Ascending aorta (tissue), 2 donors: ENCODE measurements at regions not wholly inside any gene's neighbourhood (a gene's known extent, or its start where the extent isn't known, plus 50 kb on each side); places are given as distances from the start of the nearest gene placed in this dataset.
"Not testable (repeated sequence)": the region's sequence is repeated elsewhere in the genome, so short reads cannot be mapped to it uniquely, and the experiment has no call there.

ENCODE experiments used
- DNase-seq, 2 donors: peaks; one replicate each; pipeline ENCODE4 v3.0.0-alpha.2; 2019; ENCODE audit warnings: low spot score in 2 of 2
- H3K27ac ChIP-seq, 2 donors: fragments of 200-600 bp; sonication (generic); one replicate each; pipeline ENCODE4 v1.5.1; 2016 to 2017; ENCODE audit warnings: mild to moderate bottlenecking in 1 of 2
- H3K27me3 ChIP-seq: fragments of 200-600 bp; sonication (generic); one replicate; pipeline ENCODE4 v1.5.1; 2017
- H3K36me3 ChIP-seq, 2 donors: fragments of 200-600 bp; sonication (generic); one replicate each; pipeline ENCODE4 v1.5.1; 2016
- H3K4me1 ChIP-seq, 2 donors: fragments of 200-600 bp; sonication (generic); one replicate each; pipeline ENCODE4 v1.5.1; 2016 to 2017; ENCODE audit warnings: mild to moderate bottlenecking in 1 of 2
- H3K4me3 ChIP-seq, 2 donors: fragments of 200-600 bp; sonication (generic); one replicate each; pipeline ENCODE4 v1.5.1; 2016 to 2017; ENCODE audit warnings: mild to moderate bottlenecking in 1 of 2
- H3K9me3 ChIP-seq, 2 donors: fragments of 200-600 bp; sonication (generic); one replicate each; pipeline ENCODE4 v1.5.1; 2016
- CTCF ChIP-seq, 3 experiments: fragments of 200-600 bp in 2 of 3; fragments of 450-650 bp in 1 of 3; sonication (generic) in 2 of 3; IDR thresholded peaks; one replicate each; pipeline ENCODE4 v1.5.1; 2016 to 2019; ENCODE audit warnings: antibody characterized with exemption in 3 of 3, mild to moderate bottlenecking in 1 of 3, moderate library complexity in 1 of 3
- intact Hi-C: fragments of 100-400 bp; cut with DNase I; formaldehyde crosslinking; loops from one replicate; pipeline ENCODE4 v1.15.1; 2023

GRCh38 chr11:71746263-71746662 lies 86.7 kb upstream of the DEFB108B start:
- H3K9me3 ChIP-seq, H3K36me3 ChIP-seq, intact Hi-C loops, H3K4me1 ChIP-seq, DNase-seq, H3K27ac ChIP-seq, H3K27me3 ChIP-seq, H3K4me3 ChIP-seq: not testable (repeated sequence)

- DNase-seq, H3K27ac ChIP-seq, intact Hi-C loops: not testable (repeated sequence)
Observed at GRCh38 chr11:71748965-71749620, 83.9 kb upstream of the DEFB108B start.

GRCh38 chr11:71750908-71751307 lies 82.1 kb upstream of the DEFB108B start:
- H3K9me3 ChIP-seq, result not testable (repeated sequence)

More at GRCh38 chr11:71748965-71749620, 83.9 kb upstream of the DEFB108B start:
- H3K36me3 ChIP-seq, H3K9me3 ChIP-seq, H3K4me3 ChIP-seq, H3K4me1 ChIP-seq, H3K27me3 ChIP-seq: not testable (repeated sequence)

GRCh38 chr11:71764695-71765491 lies 68.1 kb upstream of the DEFB108B start:
- intact Hi-C loops, DNase-seq, H3K27me3 ChIP-seq, H3K4me1 ChIP-seq, H3K27ac ChIP-seq, H3K36me3 ChIP-seq, H3K9me3 ChIP-seq, H3K4me3 ChIP-seq: not testable (repeated sequence)

More at GRCh38 chr11:71750908-71751307, 82.1 kb upstream of the DEFB108B start:
- H3K4me3 ChIP-seq, H3K27ac ChIP-seq, H3K27me3 ChIP-seq, H3K36me3 ChIP-seq, intact Hi-C loops, H3K4me1 ChIP-seq, DNase-seq: not testable (repeated sequence)

GRCh38 chr11:71767016-71767415 lies 66.0 kb upstream of the DEFB108B start:
- intact Hi-C loops, H3K9me3 ChIP-seq, H3K4me3 ChIP-seq, H3K27ac ChIP-seq, H3K36me3 ChIP-seq, DNase-seq, H3K27me3 ChIP-seq, H3K4me1 ChIP-seq: not testable (repeated sequence)

GRCh38 chr11:71772193-71772592 lies 60.8 kb upstream of the DEFB108B start:
- H3K27me3 ChIP-seq, intact Hi-C loops, H3K9me3 ChIP-seq, H3K4me1 ChIP-seq, H3K4me3 ChIP-seq, DNase-seq, H3K36me3 ChIP-seq, H3K27ac ChIP-seq: not testable (repeated sequence)

- H3K9me3 ChIP-seq, result no peaks in the 10 kb centered on the region
- H3K27ac ChIP-seq, result no peak overlapping the region
- H3K4me3 ChIP-seq, result no peak overlapping the region
- intact Hi-C loops, result no loop called here
- no peak for DNase-seq
- no peaks in the 10 kb centered on the region for H3K36me3 ChIP-seq
- H3K27me3 ChIP-seq, result no peaks in the 10 kb centered on the region
- H3K4me1 ChIP-seq, result no peaks in the 10 kb centered on the region
- no peak for TF ChIP-seq CTCF (IDR thresholded peaks at IDR 0.05)
Observed at GRCh38 chr11:71774603-71775222, 58.3 kb upstream of the DEFB108B start.

- not testable (repeated sequence) for H3K27me3 ChIP-seq, DNase-seq, H3K36me3 ChIP-seq, H3K9me3 ChIP-seq, H3K27ac ChIP-seq, H3K4me1 ChIP-seq, H3K4me3 ChIP-seq
- intact Hi-C loops, result loop anchor here (10.0 kb wide), 2 partner anchors 335 to 655 kb away; partner anchors contain the start of genes CLPB and DHCR7
Observed at GRCh38 chr11:71780116-71780515, 52.9 kb upstream of the DEFB108B start.

- H3K4me1 ChIP-seq, H3K9me3 ChIP-seq, H3K27me3 ChIP-seq, H3K36me3 ChIP-seq, H3K4me3 ChIP-seq, DNase-seq, H3K27ac ChIP-seq: not testable (repeated sequence)
- intact Hi-C loops, result loop anchor here (10.0 kb wide), 2 partner anchors 336 to 654 kb away; partner anchors contain the start of genes CLPB and DHCR7
Observed at GRCh38 chr11:71780771-71781170, 52.2 kb upstream of the DEFB108B start.

- intact Hi-C loops, result loop anchor here (10.0 kb wide), 2 partner anchors 337 to 653 kb away; partner anchors contain the start of genes CLPB and DHCR7
- DNase-seq, H3K4me3 ChIP-seq, H3K27ac ChIP-seq, H3K36me3 ChIP-seq, H3K4me1 ChIP-seq, H3K9me3 ChIP-seq, H3K27me3 ChIP-seq: not testable (repeated sequence)
Observed at GRCh38 chr11:71781491-71781890, 51.5 kb upstream of the DEFB108B start.

GRCh38 chr11:71782229-71782861 lies 50.7 kb upstream of the DEFB108B start:
- intact Hi-C loops, result loop anchor here (10.0 kb wide), 2 partner anchors 338 to 652 kb away; partner anchors contain the start of genes CLPB and DHCR7
- H3K36me3 ChIP-seq, H3K27me3 ChIP-seq, DNase-seq, H3K9me3 ChIP-seq, H3K27ac ChIP-seq, H3K4me3 ChIP-seq, H3K4me1 ChIP-seq: not testable (repeated sequence)

- H3K36me3 ChIP-seq, H3K27me3 ChIP-seq, H3K4me1 ChIP-seq, H3K27ac ChIP-seq, H3K9me3 ChIP-seq, DNase-seq, H3K4me3 ChIP-seq: not testable (repeated sequence)
- intact Hi-C loops, result loop anchor here (10.0 kb wide), 2 partner anchors 338 to 652 kb away; partner anchors contain the start of genes CLPB and DHCR7
Observed at GRCh38 chr11:71783191-71783590, 49.8 kb upstream of the DEFB108B start.
